ENCODE measurements at regions not wholly inside any gene's neighbourhood (a gene's known extent, or its start where the extent isn't known, plus 50 kb on each side); places are given as distances from the start of the nearest gene placed in this dataset.
"Not testable (repeated sequence)": the region's sequence is repeated elsewhere in the genome, so short reads cannot be mapped to it uniquely, and the experiment has no call there.

DNA sequence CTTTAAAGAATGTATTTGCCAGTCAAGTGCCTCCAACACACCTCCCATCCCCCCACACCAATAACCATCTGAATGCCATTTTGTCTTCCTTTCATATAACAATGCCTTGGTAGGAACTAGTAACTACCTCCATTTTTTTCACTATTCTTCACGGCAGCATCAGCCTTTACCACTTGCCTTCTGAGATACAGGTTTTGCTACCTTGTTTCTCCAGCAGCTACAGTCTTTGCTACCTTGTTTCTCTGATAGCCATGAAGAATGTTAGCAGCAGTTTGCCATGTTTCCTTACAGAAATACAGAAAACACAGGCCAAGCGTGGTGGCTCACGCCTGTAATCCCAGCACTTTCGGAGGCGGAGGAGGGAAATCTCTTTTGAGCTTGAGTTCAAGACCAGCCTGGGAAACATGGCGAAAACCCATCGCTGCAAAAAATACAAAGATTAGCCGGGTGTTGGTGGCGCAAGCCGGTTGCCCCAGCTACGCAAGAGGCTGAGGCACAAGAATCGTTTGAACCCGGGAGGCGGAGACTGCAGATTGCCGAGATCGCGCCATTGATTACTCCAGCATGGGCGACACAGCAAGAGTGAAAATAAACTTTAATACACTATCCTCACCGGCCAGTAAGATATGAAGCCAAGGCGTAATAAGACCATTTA is 100.9 kb downstream of the HFE start:
- in situ Hi-C loops (cut with MboI; ENCODE audit: low pct_unique_long_range_greater_than_20kb, low sequenced_read_pairs, unreplicated experiment): loop anchor here (10.0 kb wide), 1 partner anchor 387 kb away; no protein-coding TSS in a partner anchor
- no peak for TF ChIP-seq CTCF (IDR thresholded peaks at IDR 0.05; ENCODE audit: extremely low read depth, insufficient read depth, missing control alignments)
- DNase-seq (ENCODE audit: low spot score): no peak

DNA sequence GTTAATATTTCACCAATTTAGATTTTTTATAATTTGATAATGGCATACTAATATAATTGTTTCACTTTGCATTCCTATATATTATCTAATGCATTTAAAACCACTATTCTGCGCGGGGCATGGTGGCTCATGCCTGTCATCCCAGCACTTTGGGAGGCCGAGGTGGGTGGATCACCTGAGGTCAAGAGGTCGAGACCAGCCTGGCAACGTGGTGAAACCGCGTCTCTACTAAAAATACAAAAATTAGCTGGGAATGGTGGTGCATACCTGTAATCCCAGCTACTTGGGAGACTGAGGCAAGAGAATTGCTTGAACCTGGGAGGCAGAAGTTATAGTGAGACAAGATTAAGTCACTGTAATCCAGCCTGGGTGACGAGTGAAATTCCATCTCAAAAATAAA is 104.3 kb downstream of the HFE start:
- in situ Hi-C loops (cut with MboI; ENCODE audit: low pct_unique_long_range_greater_than_20kb, low sequenced_read_pairs, unreplicated experiment): loop anchor here (10.0 kb wide), 1 partner anchor 943 kb away; a partner anchor contains a TSS

GRCh38 chr6:26193467-26194328 is 106.5 kb downstream of the HFE start:
- DNase-seq (ENCODE audit: low spot score): no peak
- in situ Hi-C loops (cut with MboI; ENCODE audit: low pct_unique_long_range_greater_than_20kb, low sequenced_read_pairs, unreplicated experiment): loop anchor here (10.0 kb wide), 1 partner anchor 941 kb away; a partner anchor contains a TSS
- no peak for TF ChIP-seq CTCF (IDR thresholded peaks at IDR 0.05; ENCODE audit: extremely low read depth, insufficient read depth, missing control alignments)

More for the DNA sequence above, 104.3 kb downstream of the HFE start:
- DNase-seq (ENCODE audit: low spot score): not testable (repeated sequence)

GRCh38 chr6:26194329-26194701 is 107.1 kb downstream of the HFE start:
- DNase-seq (ENCODE audit: low spot score): no peak
- no peak for TF ChIP-seq CTCF (IDR thresholded peaks at IDR 0.05; ENCODE audit: extremely low read depth, insufficient read depth, missing control alignments)
- in situ Hi-C loops (cut with MboI; ENCODE audit: low pct_unique_long_range_greater_than_20kb, low sequenced_read_pairs, unreplicated experiment): loop anchor here (10.0 kb wide), 1 partner anchor 940 kb away; a partner anchor contains a TSS

DNA sequence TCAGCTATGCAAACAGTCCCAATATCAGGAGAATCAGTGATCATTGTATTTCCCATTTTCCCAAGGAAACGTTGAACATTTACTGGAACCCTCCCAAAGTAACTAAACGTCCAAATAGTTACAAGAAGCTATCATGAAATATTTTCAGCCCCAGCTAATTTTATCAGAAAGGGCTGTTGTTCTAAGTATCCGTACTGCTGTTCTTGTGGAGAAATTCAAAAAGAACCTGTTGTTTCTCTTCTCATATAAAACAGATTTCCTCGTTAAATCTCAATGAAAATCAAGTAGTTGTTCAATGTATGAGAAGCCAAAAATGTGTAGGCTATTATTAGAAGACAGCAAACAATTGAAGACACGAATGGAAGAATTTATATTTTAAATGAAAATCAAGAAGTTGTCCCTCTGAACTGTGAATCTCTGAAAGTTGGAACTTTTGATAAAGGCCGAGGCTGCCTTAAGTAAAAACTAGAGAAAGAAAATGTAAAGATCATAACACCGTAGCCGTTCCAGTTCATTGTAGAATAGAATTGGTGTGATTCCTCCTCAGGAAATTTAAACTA is 107.7 kb downstream of the HFE start:
- TF ChIP-seq CTCF (IDR thresholded peaks at IDR 0.05; ENCODE audit: extremely low read depth, insufficient read depth, missing control alignments): no peak
- no peak for DNase-seq (ENCODE audit: low spot score)
- in situ Hi-C loops (cut with MboI; ENCODE audit: low pct_unique_long_range_greater_than_20kb, low sequenced_read_pairs, unreplicated experiment): loop anchor here (5.0 to 10.0 kb wide), 2 partner anchors 73 to 940 kb away; a partner anchor contains a TSS

DNA sequence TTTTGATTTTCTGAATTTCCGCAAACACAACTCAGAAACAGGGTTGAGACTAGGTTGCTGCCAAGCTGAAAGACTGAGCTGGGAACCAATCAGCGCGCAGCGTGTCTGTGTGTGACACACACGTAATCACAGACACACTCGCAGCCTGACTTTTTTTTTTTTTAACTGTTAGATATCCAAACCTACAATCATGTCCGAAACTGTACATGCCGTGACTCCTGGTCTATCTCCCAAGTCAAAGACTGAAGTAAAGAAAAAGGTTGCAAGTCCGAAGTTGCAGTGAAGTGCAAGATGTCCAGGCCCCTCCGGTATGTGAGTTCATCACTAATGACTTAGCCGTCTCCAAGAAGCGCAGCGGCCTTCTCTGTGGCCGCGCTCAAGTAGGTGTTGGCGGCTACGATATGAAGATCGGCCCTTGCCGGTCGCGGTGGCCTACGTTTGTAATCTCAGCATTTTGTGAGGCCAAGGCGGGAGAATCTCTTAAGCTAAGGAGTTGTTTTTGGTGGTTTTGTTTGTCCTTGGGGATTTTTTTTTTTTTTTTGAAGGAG is 108.2 kb downstream of the HFE start:
- in situ Hi-C loops (cut with MboI; ENCODE audit: low pct_unique_long_range_greater_than_20kb, low sequenced_read_pairs, unreplicated experiment): loop anchor here (5.0 to 10.0 kb wide), 2 partner anchors 73 to 939 kb away; a partner anchor contains a TSS
- peak; percentile 69 for DNase-seq (ENCODE audit: low spot score)

More for the DNA sequence above, 108.2 kb downstream of the HFE start:
- TF ChIP-seq CTCF (IDR thresholded peaks at IDR 0.05; ENCODE audit: extremely low read depth, insufficient read depth, missing control alignments): no peak

Data from GM13977 (cell line).